GM12874 (cell line): ENCODE measurements at regions not wholly inside any gene's neighbourhood (a gene's known extent, or its start where the extent isn't known, plus 50 kb on each side); places are given as distances from the start of the nearest gene placed in this dataset.

Source experiments
- CTCF ChIP-seq: IDR thresholded peaks from 2 replicates; pipeline ENCODE4 v1.5.1; 2011; ENCODE audit warnings: low read depth, mild to moderate bottlenecking, control low read depth, low read length, moderate library complexity; ENCODE audit not compliant: insufficient read depth

- TF ChIP-seq CTCF = no peak
These were observed 153.2 kb downstream of the C12orf75 start for GRCh38 chr12:105483691-105484090.

GRCh38 chr12:105485321-105485910 is 154.9 kb downstream of the C12orf75 start:
- no peak for TF ChIP-seq CTCF

- TF ChIP-seq CTCF = no peak
These were observed 155.4 kb downstream of the C12orf75 start for GRCh38 chr12:105485921-105486320.

GRCh38 chr12:105487963-105488362 is 157.5 kb downstream of the C12orf75 start:
- no peak for TF ChIP-seq CTCF

- TF ChIP-seq CTCF = no peak
These were observed 162.4 kb downstream of the C12orf75 start for GRCh38 chr12:105492591-105493545.

GRCh38 chr12:105499205-105499604 is 168.7 kb downstream of the C12orf75 start:
- TF ChIP-seq CTCF = no peak

- TF ChIP-seq CTCF = no peak
These were observed 172.0 kb downstream of the C12orf75 start for GRCh38 chr12:105502426-105502930.
